PC-3 (cell line): ENCODE measurements at regions not wholly inside any gene's neighbourhood (a gene's known extent, or its start where the extent isn't known, plus 50 kb on each side); places are given as distances from the start of the nearest gene placed in this dataset.

Experiments
- CTCF ChIP-seq: fragments of 300-600 bp; sonication (generic); conservative IDR thresholded peaks from 2 replicates; pipeline ENCODE4 v1.5.1; 2017; ENCODE audit warnings: antibody characterized with exemption, low read depth, mild to moderate bottlenecking, low read length
- EZH2phosphoT487 ChIP-seq: fragments of 300-600 bp; sonication (generic); IDR thresholded peaks from 2 replicates; pipeline ENCODE4 v1.6.1; 2018; ENCODE audit warnings: mild to moderate bottlenecking, antibody characterized with exemption, low read length, borderline replicate concordance

- TF ChIP-seq EZH2phosphoT487 (no peak), CTCF (no peak)
These were observed 155.4 kb downstream of the GALR1 start for GRCh38 chr18:77405096-77405495.
